HFFc6 (cell line): ENCODE measurements at regions not wholly inside any gene's neighbourhood (a gene's known extent, or its start where the extent isn't known, plus 50 kb on each side); places are given as distances from the start of the nearest gene placed in this dataset.
"Not testable (repeated sequence)": the region's sequence is repeated elsewhere in the genome, so short reads cannot be mapped to it uniquely, and the experiment has no call there.

Source experiments
- DNase-seq: peaks from one replicate; pipeline ENCODE4 v3.0.0-alpha.2; 2018
- H3K27ac Mint-ChIP-seq: 2 replicates; pipeline ENCODE4 v1.8.0; 2020; ENCODE audit warnings: mild to moderate bottlenecking, mixed read lengths
- H3K27me3 Mint-ChIP-seq: 2 replicates; pipeline ENCODE4 v1.8.0; 2021; ENCODE audit warnings: mild to moderate bottlenecking, moderate library complexity, mixed read lengths; ENCODE audit not compliant: insufficient read depth
- H3K36me3 Mint-ChIP-seq: 2 replicates; pipeline ENCODE4 v1.8.0; 2021; ENCODE audit warnings: low read depth, mixed read lengths
- H3K4me1 Mint-ChIP-seq: 2 replicates; pipeline ENCODE4 v1.8.0; 2020; ENCODE audit warnings: low read depth, mixed read lengths
- H3K4me3 Mint-ChIP-seq: 2 replicates; pipeline ENCODE4 v1.8.0; 2020; ENCODE audit warnings: mild to moderate bottlenecking, moderate library complexity, mixed read lengths
- H3K9me3 Mint-ChIP-seq: 2 replicates; pipeline ENCODE4 v1.8.0; 2020; ENCODE audit warnings: mild to moderate bottlenecking, mixed read lengths
- TF ChIP-seq, protein P1 (sequence below): fragments of 200-600 bp; sonication (generic); IDR thresholded peaks from 2 replicates; pipeline ENCODE4 v1.5.0; 2021; ENCODE audit warnings: antibody characterized with exemption, mild to moderate bottlenecking

DNA sequence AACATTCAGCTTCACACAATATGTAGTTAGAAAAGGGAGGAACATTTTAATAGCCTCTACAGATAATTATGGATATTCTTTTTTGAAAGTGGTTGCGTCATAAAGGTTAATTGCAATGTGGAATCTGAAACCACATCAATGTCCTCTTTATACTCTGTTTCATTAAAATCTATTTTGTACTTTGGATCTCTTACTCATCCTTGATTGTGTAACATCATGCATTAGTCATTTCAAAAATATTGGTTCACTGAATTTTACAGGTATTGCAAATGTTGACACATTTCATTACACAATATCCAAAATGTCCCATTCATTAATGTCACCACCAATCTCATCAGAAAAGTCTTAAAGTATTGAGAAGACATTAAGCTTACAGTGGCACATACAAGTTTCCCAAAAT lies 62.7 kb upstream of the USP9X start:
- peak; percentile 32 for DNase-seq
- H3K27ac Mint-ChIP-seq = no peak overlapping the region
- TF ChIP-seq, protein P1, sequence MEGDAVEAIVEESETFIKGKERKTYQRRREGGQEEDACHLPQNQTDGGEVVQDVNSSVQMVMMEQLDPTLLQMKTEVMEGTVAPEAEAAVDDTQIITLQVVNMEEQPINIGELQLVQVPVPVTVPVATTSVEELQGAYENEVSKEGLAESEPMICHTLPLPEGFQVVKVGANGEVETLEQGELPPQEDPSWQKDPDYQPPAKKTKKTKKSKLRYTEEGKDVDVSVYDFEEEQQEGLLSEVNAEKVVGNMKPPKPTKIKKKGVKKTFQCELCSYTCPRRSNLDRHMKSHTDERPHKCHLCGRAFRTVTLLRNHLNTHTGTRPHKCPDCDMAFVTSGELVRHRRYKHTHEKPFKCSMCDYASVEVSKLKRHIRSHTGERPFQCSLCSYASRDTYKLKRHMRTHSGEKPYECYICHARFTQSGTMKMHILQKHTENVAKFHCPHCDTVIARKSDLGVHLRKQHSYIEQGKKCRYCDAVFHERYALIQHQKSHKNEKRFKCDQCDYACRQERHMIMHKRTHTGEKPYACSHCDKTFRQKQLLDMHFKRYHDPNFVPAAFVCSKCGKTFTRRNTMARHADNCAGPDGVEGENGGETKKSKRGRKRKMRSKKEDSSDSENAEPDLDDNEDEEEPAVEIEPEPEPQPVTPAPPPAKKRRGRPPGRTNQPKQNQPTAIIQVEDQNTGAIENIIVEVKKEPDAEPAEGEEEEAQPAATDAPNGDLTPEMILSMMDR = no peak
- H3K36me3 Mint-ChIP-seq = no peaks in the 10 kb centered on the region
- H3K4me1 Mint-ChIP-seq = peaks cover 19% of the 10 kb centered on the region
- H3K4me3 Mint-ChIP-seq = no peak overlapping the region
- no peaks in the 10 kb centered on the region for H3K27me3 Mint-ChIP-seq
- H3K9me3 Mint-ChIP-seq = no peaks in the 10 kb centered on the region

DNA sequence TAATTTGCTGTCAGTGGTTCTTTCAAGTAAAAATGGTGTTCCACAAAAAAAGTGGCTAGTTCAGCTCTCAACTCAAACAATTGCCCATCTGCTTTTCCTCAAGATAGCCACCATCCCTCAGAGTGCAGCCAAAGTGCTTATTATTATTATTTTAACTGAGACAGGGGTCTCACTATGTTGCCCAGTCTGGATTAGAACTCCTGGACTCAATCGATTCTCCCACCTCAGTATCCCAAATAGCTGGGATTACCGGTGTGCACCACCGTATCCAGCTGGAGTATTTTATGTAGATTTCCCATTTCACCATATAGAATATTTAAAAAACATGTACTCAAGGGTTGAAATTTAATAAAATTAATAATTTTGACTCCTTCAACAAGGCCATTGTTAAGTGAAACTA lies 62.1 kb upstream of the USP9X start:
- no peak for DNase-seq
- H3K4me3 Mint-ChIP-seq = no peak overlapping the region
- H3K27me3 Mint-ChIP-seq = no peaks in the 10 kb centered on the region
- H3K4me1 Mint-ChIP-seq = peaks cover 24% of the 10 kb centered on the region
- TF ChIP-seq, protein P1 = no peak
- no peak overlapping the region for H3K27ac Mint-ChIP-seq
- no peaks in the 10 kb centered on the region for H3K36me3 Mint-ChIP-seq
- H3K9me3 Mint-ChIP-seq = no peaks in the 10 kb centered on the region

DNA sequence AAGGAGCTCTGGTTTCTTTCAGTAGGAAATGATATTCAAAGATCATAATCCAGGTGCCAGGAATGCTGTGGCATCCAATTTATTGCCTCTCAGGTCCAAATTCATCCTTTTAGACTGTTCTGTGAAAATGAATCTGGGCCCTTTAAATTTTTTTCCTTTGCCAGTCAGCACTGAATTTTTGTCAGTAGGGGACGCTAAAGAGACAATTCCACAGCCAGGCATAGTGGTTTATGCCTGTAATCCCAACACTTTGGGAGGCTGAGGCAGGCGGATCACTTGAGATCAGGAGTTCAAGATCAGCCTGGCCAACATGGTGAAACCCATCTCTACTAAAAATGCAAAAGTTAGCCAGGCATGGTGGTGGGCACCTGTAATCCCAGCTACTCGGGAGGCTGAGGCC lies 60.9 kb upstream of the USP9X start:
- peaks cover 25% of the 10 kb centered on the region for H3K4me1 Mint-ChIP-seq
- H3K9me3 Mint-ChIP-seq, H3K4me3 Mint-ChIP-seq, H3K27me3 Mint-ChIP-seq, DNase-seq, H3K27ac Mint-ChIP-seq, H3K36me3 Mint-ChIP-seq: not testable (repeated sequence)

DNA sequence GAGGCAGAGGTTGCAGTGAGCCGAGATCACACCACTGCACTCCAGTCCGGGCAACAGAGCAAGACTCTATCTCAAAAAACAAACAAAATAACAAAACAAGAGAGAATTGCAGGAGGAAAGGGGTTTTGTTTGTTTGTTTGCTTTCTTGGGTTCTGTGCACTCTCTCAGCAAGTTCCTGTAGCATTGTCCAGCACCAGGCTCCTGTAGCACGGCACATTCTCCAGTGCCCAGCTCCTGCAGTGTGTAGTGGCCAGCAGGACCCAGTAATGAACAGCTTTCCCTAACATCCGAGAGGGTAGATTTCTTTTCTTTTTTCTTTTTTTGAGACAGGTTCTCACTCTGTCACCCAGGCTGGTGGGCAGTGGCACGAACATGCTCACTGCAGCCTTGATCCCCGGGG lies 60.5 kb upstream of the USP9X start:
- Mint-ChIP-seq H3K36me3 (no peaks in the 10 kb centered on the region), H3K27me3 (no peaks in the 10 kb centered on the region), H3K27ac (no peak overlapping the region), H3K9me3 (no peaks in the 10 kb centered on the region), H3K4me3 (no peak overlapping the region), H3K4me1 (peaks cover 25% of the 10 kb centered on the region)
- TF ChIP-seq, protein P1 = no peak
- no peak for DNase-seq

DNA sequence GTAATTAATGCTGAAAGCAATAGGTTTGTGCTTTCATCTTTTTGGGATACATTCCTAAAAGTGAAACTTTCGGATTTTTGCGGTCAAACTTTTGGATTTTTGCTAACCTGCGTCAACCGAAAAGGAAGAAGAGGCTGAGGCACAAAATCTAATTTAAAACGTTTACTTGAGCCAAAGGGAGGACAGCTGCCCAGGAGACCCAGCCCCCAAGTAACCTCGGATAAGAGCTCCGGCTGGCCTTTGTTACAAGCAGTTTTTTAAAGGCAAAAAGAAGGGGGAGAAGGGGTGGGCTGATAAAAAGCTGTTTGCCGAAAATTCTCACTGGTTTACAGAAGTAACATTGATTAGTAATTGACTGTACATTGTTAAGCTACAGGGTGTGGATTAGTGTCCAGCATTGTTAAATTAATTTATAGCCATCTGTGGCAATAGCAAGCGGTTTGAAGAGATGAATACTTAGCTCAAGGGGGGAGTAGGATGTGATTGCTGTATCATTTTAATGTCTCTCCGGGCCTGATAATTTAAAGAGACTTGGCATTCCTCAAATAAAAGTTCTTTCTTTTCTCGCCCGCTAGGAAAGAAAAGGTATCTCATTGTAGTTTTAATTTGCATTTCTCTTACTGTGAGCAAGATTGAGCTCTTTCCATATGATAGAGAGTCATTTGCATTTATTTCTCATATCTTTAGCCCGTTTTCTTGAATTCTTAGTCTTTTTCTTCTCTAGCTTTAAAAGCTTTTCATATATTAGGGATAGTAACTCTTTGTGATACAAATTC lies 59.1 kb upstream of the USP9X start:
- TF ChIP-seq, protein P1 = no peak
- no peak for DNase-seq
- Mint-ChIP-seq H3K4me1 (peaks cover 25% of the 10 kb centered on the region), H3K9me3 (no peaks in the 10 kb centered on the region), H3K27me3 (no peaks in the 10 kb centered on the region), H3K4me3 (no peak overlapping the region), H3K27ac (no peak overlapping the region), H3K36me3 (no peaks in the 10 kb centered on the region)

DNA sequence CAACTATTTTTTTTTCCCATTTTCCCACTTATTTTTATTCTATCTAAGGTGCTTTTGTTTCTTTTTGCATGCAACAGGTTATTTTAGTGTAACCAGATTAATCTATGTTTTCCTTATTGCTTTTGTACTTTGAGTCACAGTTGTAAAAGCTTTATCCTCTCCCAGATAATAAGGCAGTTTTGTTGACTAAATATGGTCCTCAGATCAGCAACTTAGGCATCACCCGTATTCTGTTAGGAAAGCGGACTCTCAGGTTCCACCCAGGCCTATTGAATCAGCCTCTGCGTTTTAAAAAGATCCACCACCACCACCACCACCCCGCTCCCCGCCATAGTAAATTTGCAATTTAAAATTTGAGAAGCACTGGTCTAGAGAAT lies 58.6 kb upstream of the USP9X start:
- H3K27me3 Mint-ChIP-seq = no peaks in the 10 kb centered on the region
- peaks cover 25% of the 10 kb centered on the region for H3K4me1 Mint-ChIP-seq

More for the DNA sequence above, 58.6 kb upstream of the USP9X start:
- Mint-ChIP-seq H3K36me3 (no peaks in the 10 kb centered on the region), H3K4me3 (no peak overlapping the region), H3K27ac (no peak overlapping the region), H3K9me3 (no peaks in the 10 kb centered on the region)
- no peak for DNase-seq
- TF ChIP-seq, protein P1 = no peak
